Stimulated activated CD4-positive, alpha-beta T cell treated with anti-CD3 and anti-CD28 coated beads, Interleukin-1b, Interleukin-23, amount 100 ng/mL, for 1 hour (primary cell): ENCODE measurements at regions not wholly inside any gene's neighbourhood (a gene's known extent, or its start where the extent isn't known, plus 50 kb on each side); places are given as distances from the start of the nearest gene placed in this dataset.
"Not testable (repeated sequence)": the region's sequence is repeated elsewhere in the genome, so short reads cannot be mapped to it uniquely, and the experiment has no call there.

Source experiments
- DNase-seq, 2 donors: peaks; one replicate each; pipeline ENCODE4 v3.0.0-alpha.2; 2020; ENCODE audit warnings: low read depth in 2 of 2

DNA sequence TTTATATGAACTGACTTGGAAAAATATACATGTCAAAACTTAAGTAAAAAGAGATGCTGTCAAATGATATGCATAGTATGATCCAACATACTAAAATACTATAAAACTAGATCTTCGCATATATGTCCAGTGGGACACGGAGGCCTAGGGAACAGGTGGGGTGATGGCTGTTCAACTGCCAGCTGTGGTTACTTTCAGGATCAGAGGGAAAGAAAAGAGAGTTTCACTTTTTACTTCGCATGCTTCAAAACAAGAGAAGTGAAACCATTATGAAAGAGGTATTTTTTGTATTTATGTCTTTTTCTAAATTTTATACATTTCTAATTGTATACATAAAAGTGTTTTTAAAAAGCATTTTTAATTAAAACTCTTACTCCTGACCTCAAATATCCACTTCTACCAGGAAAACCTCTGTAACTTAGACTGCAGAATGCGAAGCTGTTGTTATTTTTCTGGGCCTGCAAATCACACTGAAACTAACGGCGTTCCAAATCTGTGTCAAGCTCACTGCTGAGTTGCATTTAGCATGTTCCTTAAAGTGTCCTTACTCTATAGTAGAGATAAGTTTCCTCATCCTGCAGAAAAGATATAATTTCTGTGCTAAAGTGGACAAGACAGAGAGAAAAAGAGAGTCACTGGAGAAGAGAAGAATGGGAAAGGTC, 97.8 kb upstream of the SLC35G4 start:
- no peak for DNase-seq

DNA sequence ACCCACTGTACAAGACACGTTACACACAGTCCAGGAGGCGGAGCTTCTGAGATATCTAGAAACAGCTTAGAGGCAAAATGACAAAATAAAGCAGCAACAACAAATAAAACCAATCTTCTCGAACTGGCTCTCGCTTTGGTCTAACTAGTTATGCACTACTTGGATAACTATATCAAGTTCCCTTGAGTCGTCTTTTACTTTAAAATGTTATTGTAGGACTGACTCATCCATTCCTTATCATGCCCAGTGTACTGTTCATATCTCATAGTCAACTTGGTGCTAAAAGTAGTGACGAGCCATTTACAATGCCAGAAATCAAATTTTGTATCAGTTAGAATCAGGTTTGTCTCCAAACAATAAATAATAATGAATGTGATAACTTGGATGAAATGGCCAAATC, 102.5 kb upstream of the SLC35G4 start:
- no peak for DNase-seq

DNA sequence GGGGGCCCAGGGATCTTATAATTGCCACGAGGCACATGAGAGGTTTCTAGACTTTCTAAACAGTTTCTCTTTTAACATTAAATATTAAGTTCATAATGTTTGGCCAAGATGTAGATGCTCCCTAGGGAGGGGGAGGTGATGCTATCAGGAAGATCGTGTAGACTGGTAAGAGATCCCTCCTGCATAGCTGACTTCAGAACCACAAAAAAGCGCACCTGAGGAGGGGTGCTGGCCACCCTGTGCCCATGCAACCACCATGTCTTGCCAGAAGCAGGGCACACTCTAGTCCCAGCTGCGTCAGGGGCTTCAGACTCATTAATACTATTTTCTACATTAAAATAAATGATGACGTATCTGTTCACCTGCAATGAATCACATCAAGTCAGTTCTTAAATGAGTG, 103.4 kb upstream of the SLC35G4 start:
- DNase-seq, result no peak

DNA sequence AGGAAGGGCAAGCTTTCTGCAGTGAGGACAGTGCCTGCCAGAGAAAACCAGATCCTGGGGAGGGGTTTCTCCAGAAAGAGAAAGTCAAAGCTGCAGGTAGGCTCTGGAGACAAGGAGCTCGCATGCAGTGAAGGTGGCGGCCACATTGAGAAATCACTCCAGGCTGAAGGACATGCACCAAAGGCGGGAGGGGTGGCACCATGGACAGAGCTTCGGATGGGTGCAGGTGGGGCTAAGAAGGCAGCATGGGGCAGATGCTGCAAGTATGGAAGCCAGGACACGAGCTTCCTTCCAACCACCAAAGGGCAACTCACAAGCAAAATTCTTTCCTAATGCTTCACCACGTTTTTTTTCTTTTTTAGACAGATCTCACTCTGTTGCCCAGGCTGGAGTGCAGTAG, 104.4 kb upstream of the SLC35G4 start:
- DNase-seq, result no peak

DNA sequence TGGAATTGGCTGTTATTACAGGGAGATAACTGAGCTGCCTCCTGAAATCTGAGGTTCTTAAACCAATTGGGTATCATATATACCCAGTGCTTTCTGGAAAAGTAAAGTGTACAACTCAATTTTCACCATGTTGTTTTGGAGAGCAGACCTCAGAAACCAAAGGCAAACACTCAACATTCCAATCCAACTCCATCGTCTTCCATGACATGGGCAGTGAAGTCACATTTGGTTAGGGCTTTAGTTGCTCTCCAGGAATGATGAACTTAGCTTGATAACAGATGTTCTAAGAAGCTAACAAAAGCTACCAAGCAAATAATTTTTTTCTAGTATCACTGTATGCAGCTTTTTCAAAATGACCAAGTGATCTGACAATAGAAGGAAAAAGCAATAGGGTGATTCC, 107.0 kb upstream of the SLC35G4 start:
- no peak for DNase-seq

DNA sequence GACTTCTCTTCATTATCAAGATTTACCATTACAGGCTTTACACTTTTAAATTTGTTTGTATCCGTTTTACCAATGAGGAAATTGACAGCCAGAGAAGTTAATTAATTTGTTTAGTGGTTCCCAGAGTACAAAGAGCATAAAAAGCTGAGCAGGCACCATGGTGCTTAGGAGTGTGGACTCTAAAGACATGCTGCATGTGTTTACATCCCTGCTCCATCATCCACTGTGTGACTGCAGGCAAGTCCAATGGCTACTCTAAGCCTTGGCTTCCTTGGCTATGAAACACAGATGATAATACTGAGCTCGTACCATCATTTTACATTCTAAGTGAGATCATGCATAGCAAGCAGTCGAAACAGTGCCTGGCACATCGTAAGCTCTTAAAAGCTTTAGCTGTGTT, 108.0 kb upstream of the SLC35G4 start:
- DNase-seq, result no peak

DNA sequence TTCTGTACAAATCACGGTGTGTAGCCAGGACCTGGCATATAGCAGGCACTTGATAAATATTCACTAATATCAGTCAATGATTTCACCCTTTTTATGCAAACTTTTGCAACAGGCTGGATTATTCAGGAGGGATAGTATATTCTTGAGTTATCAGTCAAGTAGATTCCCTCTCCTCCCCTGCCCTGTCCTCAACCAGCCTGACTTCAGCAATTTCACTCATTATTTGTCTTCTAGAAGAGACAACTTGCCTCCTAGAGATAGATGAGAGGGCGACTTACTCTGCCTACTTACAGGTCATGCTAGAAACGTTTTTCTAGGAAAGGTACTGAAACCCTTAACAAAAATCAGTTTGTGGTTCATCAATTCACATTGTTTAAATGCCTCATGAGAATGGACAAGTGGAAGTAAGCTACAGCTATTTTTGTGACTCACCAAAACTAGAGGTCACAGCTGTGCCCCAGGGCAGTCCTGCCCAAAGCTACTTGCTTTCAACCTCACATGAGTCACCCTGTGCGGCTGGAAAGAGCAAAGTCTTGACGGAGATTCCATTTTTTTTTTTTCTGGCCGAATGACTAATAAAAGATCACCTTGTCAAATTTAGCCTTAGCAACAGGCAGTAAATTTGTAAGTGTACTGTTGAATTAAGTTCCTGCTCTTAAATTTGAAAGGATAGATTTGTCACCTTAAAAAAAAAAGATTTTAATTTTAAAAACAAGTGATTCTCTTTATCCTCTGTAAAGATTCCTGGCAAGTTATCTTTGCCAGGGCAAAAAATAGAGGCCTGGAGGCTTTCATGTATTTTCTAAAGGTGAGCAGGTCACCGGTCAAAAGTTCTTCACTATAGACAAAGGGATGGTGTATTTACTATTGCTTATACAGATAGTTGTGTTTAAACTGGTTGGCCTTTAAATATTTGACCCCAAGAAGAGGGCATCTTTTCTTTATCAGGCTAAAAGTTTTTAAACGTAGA, 109.0 kb upstream of the SLC35G4 start:
- no peak for DNase-seq

DNA sequence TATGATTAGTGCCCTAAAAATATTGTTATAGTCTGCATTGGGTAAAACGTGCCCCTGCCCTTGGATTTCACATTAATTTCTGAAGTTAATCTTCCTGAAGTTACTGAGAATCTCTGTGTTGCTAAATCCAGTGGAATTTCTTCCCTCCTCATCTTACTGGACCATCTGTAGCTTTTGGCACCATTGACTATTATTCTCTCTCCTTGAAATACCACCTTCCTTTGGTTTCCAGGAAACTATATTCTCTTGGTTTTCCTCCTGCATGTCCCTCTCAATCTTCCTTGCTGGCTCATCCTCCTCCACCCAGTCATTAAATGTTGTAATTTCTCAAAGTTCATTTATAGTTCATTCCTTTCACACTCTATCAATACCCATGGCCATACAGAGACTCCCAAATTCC, 110.6 kb upstream of the SLC35G4 start:
- no peak for DNase-seq

DNA sequence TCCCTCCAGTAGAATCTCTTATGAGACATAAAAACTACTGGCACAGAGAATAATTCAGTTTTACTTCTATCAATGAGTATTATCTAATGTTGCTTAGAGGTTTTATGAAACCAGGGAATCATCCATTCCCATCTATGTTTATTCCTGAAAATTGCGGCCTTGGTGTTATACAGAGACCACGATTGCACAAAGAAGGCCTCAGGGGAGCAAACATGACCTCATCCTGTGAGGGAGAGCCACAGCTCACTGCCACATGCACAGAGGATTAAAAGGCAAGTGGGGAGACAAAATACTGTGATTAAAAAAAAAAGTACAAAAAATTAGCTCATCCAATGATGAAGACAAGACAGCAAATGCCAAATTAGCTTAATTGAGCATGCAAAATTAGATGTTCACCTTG, 111.8 kb upstream of the SLC35G4 start:
- DNase-seq, result no peak

DNA sequence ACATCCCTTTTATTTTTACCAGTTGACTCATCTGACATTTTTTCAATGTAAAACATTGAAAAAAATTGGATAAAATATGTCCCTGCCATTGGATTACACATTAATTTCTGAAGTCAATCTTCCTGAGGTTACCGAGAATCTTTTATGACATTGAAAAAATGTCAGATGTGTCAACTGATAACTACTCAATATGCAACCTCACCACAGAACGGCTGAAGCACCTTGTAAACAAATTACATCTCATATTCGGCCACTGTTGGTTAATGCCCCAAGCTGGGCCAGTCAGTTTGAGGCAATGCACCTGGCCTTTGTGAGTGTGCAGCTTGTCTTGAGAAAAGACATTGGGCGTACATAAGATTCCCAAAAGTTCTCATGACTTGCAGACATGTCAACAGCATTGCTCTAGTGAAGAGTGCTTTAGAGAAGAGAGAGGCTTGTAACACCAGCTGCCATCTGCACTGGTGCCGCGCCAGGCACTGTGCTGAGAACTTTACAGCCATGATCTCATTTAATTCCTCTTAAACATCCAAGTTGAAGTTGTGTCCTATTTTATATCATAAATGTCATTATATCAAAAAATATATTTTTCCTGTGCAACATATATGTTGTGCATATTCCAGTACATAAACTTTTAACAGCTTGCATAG, 112.7 kb upstream of the SLC35G4 start:
- DNase-seq, result no peak

DNA sequence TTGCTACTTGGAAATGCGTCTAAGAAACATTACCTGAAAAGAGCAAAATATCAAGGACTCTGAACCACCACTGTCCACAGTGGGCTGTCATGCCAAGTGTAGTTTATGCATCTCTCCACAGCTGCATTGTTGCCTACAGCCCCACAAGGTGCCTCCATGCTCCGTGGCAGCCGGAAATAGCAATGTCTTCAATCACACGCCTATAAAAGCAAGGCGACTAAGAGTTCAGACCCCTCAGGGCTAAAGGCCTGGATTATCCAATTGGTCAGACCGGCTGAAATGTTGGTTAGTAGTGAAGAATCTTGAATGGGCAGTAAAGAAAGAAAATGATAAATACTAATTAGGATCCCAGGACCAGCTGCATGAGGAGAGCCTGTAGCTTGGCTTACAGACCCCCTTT, 114.0 kb upstream of the SLC35G4 start:
- DNase-seq, result no peak

DNA sequence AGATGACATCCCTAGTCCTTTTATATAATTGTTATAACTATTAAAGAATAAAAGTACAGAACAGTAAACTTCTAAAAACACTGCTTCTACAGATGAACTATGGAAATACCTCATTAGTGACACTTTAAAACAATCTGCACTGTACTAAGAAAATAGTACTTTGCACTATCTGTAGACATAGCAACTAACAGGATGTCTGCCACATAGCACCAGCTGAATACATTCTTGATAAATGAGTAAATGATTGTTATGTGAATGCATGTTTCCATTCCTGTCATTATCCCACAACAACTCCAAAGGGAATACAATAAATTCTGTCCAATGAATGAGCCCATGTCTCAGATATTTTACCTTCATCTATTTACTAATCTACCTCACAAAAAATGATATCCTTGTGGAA, 115.3 kb upstream of the SLC35G4 start:
- DNase-seq, result no peak

DNA sequence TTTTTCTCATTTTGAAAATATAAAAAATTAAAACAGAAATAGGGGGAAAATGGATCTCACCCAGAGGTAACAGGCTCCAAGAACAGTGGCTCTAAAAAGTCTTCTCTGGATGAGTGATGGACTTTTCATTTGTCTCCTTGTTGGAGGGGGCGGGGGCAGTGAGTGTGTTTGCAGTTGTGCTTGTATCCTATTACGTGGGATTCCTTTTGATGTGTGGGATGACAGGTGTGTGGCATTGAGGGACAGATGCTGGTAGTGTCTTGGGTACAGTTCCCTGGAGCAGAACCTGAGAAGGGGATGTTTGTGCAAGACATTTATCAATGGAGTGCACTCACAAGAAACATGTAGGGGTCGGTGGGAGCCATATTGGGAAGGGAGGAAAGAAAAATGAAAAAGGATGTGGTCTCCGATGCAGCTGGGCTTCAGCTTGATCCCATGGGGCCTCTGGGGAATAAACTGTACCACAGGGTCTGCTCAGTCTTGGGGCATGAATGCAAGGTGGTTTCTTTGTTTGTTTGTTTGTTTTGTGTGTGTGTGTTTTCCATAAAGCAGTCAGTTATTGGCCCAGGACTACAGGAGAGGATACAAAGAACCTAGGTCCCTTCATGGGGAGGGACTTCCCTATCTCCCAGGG, 120.0 kb upstream of the SLC35G4 start:
- no peak for DNase-seq

DNA sequence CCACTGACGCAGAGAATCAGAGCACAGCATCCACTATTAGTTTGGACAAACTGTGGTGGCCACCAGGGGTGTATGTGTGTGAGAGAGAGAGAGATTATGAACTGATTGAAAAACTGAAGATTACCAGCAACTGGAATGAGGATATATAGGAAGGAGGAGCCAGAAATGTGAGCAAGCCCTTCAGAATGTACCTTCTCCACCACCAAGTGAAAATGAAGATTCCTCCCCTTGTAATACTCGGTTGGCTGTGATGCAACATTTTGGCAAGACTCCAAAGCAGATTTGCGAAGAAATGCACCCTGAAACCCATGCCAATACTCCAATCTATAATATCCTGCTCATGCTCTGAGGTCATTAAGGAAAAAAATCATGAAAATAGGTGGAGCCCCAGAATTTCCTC, 121.2 kb upstream of the SLC35G4 start:
- no peak for DNase-seq

DNA sequence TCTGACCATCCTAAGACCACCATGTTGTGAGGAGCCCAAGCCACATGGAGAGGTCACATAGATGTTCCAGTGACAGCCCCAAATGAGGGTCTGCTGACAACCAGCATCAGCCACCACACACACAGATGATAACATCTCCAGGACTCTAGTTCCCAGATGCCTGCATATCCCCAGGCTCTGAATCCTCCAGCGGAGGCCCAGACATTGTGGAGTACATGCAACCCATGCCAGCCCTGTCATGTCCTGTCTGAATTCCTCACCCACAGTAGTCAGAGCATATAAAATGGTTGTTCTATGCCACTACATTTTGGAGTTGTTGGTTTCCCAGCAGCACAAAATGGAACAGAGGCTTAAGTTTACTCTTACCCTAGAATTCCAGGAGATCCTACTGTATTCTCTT, 122.0 kb upstream of the SLC35G4 start:
- DNase-seq, result no peak

DNA sequence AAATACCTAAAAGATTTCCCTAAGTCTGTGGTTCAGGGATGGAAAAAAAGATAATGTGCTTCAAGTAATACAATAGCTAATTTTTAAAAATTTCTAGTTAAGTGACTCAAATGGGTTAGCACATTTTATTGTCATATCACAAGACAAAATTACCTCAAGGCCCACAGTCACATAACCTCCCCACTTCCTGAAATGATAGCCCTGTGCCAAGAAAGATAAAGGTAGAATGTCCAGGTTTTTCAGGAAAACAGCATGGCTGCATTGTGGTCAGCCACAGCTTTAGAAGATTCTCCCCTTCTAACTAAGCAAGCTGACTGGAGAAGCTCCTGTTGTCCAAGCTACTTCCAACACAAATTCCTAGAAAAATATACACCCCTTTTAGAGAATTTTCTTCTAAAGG, 127.1 kb upstream of the SLC35G4 start:
- no peak for DNase-seq

DNA sequence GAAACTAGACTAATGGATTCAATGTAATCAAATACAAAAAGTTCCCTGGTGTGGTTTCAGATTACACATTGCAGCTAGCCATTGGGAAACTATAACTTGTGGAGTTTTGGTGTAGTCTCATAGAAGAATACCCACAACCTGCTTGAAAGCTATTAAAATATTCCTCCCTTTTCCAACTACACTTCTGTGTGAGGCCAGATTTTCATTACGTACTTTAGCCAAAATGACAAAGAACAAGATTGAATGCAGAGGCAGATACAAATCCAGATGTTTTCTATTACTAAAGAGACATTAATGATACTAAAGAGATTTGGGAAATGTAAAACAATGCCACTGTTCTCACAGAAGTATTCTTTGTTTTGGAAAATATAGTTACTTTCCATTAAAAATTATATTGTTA, 128.7 kb upstream of the SLC35G4 start:
- DNase-seq, result no peak

DNA sequence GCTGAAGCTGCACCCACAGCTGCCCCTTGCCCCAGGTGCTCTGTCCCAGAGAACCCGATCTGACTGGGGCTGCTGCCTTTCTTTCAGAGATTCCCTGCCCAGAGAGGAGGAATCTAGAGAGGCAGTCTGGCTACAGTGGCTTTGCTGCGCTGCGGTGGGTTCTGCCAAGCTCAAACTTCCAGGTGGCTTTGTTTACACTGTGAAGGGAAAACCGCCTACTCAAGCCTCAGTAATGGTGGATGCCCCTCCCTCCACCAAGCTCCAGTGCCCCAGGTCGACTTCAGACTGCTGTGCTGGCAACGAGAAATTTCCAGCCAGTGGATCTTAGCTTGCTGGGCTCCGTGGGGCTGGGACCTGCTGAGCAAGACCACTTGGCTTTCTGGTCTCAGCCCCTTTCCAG, 130.4 kb upstream of the SLC35G4 start:
- not testable (repeated sequence) for DNase-seq

DNA sequence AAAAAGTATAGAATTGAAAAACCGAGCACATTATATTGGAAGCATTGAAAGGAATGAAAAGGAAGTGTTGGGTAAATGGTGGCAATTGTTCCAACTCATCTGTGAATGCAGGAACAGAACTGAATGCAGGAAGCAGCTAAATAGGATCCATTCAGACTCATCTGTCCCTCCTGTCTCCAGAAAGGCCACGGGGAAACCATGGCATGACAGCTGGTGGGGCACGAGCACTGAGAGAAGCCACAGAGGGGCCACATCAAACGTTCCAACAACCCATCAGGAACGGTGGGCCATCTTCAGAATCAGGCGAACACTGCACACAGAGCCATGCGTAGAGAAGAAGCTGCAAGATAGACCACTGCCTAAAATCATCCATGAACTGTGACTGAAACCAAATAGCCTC, 138.5 kb upstream of the SLC35G4 start:
- no peak for DNase-seq

DNA sequence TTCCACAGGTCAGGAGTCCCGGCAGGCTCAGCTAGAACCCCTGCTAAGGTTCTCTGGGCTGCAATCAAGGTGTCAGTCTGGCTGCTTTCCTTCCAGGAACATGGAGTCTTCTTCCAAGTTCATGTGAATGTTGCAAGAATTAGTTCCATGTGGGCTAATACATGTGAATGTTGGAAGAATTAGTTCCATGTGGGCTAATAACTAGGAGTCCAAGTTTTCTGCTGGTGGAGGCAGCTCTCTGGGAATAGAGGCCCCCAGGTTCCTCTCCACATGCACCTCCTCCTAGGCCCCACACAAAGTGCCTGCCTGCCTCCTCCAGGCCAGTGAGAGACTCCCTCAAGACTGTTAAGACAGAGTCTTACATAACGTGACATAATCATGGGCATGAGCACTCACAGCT, 140.8 kb upstream of the SLC35G4 start:
- DNase-seq, result no peak

DNA sequence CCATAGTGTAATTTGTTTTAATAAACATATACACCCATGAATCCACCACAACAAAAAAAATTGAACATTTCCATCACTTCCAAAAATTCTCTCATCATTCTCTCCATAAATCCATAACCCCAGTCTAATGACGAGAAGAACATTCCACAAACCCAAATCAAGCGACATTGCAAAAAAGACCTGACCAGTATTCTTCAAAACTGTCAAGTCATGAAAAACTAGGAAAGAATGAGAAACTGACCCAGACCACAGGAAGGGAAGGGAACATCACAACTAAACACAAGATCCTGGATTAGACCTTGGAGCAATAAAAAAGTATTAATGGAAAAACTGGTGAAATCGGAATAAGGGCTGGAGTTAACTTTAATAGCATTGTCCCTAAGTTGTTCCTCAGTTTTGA, 141.3 kb upstream of the SLC35G4 start:
- no peak for DNase-seq

DNA sequence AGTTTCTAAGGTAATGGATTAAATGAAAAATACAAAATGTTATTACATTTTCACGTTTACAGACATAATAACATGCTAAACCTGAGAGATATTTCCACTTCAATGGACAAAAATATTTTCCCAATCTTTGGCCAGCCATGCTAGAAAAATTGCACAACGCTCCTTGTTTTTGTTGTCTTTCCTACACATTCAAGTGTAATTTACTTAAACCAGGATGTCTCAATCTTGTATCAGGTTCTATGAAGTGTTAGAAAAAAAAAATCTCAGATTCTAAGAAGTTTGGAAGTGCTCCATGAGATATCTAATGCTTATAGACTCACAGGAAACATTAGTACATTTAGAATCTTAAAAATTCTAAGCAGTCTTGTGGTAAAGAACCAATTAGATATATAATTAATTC, 141.8 kb upstream of the SLC35G4 start:
- DNase-seq, result no peak
